Smooth muscle cell (in vitro differentiated cells): ENCODE measurements at regions not wholly inside any gene's neighbourhood (a gene's known extent, or its start where the extent isn't known, plus 50 kb on each side); places are given as distances from the start of the nearest gene placed in this dataset.

Experiments used
- DNase-seq: peaks from one replicate; lab custom pipeline; 2025; ENCODE audit not compliant: unreplicated experiment; lab: John Stamatoyannopoulos, UW
- H2AFZ ChIP-seq: fragments of 200-600 bp; sonication (generic); 2 replicates; pipeline ENCODE4 v1.6.0; 2016; ENCODE audit warnings: antibody characterized with exemption, low read depth, mild to moderate bottlenecking
- H3F3A ChIP-seq: fragments of 200-600 bp; sonication (generic); 2 replicates; pipeline ENCODE4 v1.6.0; 2017; ENCODE audit warnings: antibody characterized with exemption, low read depth
- H3K27ac ChIP-seq: fragments of 200-600 bp; sonication (generic); 2 replicates; pipeline ENCODE4 v1.5.1; 2016; ENCODE audit warnings: low read depth, mild to moderate bottlenecking
- H3K27me3 ChIP-seq: fragments of 200-600 bp; sonication (generic); 2 replicates; pipeline ENCODE4 v1.6.1; 2016; ENCODE audit warnings: low read depth, mild to moderate bottlenecking
- H3K36me3 ChIP-seq: fragments of 200-600 bp; sonication (generic); 2 replicates; pipeline ENCODE4 v1.5.1; 2016; ENCODE audit warnings: low read depth
- H3K4me1 ChIP-seq: fragments of 200-600 bp; sonication (generic); 2 replicates; pipeline ENCODE4 v1.5.1; 2016; ENCODE audit warnings: low read depth
- H3K4me2 ChIP-seq: fragments of 200-600 bp; sonication (generic); 2 replicates; pipeline ENCODE4 v1.6.0; 2016; ENCODE audit warnings: mild to moderate bottlenecking
- H3K4me3 ChIP-seq: fragments of 200-600 bp; sonication (generic); 2 replicates; pipeline ENCODE4 v1.5.1; 2016; ENCODE audit warnings: mild to moderate bottlenecking
- H3K79me2 ChIP-seq: fragments of 200-600 bp; sonication (generic); 2 replicates; pipeline ENCODE4 v1.6.0; 2016; ENCODE audit warnings: low read depth, mild to moderate bottlenecking
- H3K9ac ChIP-seq: fragments of 200-600 bp; sonication (generic); 2 replicates; pipeline ENCODE4 v1.6.0; 2016; ENCODE audit warnings: low read depth
- H3K9me3 ChIP-seq: fragments of 200-600 bp; sonication (generic); replicated peaks from 2 replicates; pipeline ENCODE4 v1.5.1; 2016; ENCODE audit warnings: low read depth
- H4K20me1 ChIP-seq: fragments of 200-600 bp; sonication (generic); 2 replicates; pipeline ENCODE4 v1.6.0; 2016; ENCODE audit warnings: low read depth
- WGBS: methylation state at CpG from one replicate; pipeline ENCODE4 v1.1.7; 2016; ENCODE audit warnings: low lambda C conversion rate; 5-methylcytosine and 5-hydroxymethylcytosine counted together
- TF ChIP-seq, protein P1 (sequence below): fragments of 200-600 bp; sonication (generic); IDR thresholded peaks from 2 replicates; pipeline ENCODE4 v1.5.1; 2017; ENCODE audit warnings: borderline replicate concordance, mild to moderate bottlenecking, antibody characterized with exemption; ENCODE audit not compliant: insufficient read depth, poor library complexity, severe bottlenecking

DNA sequence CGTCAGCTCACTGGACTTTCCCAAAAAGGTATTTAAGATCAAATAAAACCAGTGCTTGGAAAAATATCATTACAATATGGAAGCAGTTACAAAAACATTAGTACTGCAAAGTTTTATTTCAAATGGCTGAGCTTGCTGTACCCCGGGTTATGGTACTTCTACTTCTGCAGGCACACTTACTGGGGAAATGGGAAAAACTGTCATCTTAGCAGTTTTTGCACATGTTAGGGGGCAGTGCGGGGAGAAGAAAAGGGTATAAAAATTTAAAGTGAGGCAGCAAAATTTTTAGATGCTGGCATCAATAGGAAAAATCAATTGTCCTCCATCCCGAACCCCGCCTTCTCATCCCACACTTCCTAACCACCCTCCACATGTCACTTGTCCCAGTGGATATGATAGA lies 133.4 kb downstream of the ATG4C start:
- no peaks in the 10 kb centered on the region for H3K36me3 ChIP-seq
- H3K4me2 ChIP-seq, result no peak overlapping the region
- H3K79me2 ChIP-seq, result no peaks in the 10 kb centered on the region
- no peak for DNase-seq
- no peak overlapping the region for H3K9ac ChIP-seq
- no peak overlapping the region for H3K4me3 ChIP-seq
- WGBS, result 94% methylated on average over 5 of the region's 5 CpGs
- H2AFZ ChIP-seq, result no peak overlapping the region
- H3K27ac ChIP-seq, result no peak overlapping the region
- H3K9me3 ChIP-seq, result no peaks in the 10 kb centered on the region
- no peaks in the 10 kb centered on the region for H3K4me1 ChIP-seq
- no peaks in the 10 kb centered on the region for H3F3A ChIP-seq
- no peaks in the 10 kb centered on the region for H4K20me1 ChIP-seq
- TF ChIP-seq, protein P1, sequence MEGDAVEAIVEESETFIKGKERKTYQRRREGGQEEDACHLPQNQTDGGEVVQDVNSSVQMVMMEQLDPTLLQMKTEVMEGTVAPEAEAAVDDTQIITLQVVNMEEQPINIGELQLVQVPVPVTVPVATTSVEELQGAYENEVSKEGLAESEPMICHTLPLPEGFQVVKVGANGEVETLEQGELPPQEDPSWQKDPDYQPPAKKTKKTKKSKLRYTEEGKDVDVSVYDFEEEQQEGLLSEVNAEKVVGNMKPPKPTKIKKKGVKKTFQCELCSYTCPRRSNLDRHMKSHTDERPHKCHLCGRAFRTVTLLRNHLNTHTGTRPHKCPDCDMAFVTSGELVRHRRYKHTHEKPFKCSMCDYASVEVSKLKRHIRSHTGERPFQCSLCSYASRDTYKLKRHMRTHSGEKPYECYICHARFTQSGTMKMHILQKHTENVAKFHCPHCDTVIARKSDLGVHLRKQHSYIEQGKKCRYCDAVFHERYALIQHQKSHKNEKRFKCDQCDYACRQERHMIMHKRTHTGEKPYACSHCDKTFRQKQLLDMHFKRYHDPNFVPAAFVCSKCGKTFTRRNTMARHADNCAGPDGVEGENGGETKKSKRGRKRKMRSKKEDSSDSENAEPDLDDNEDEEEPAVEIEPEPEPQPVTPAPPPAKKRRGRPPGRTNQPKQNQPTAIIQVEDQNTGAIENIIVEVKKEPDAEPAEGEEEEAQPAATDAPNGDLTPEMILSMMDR, result no peak
- peaks cover 9% of the 10 kb centered on the region for H3K27me3 ChIP-seq

DNA sequence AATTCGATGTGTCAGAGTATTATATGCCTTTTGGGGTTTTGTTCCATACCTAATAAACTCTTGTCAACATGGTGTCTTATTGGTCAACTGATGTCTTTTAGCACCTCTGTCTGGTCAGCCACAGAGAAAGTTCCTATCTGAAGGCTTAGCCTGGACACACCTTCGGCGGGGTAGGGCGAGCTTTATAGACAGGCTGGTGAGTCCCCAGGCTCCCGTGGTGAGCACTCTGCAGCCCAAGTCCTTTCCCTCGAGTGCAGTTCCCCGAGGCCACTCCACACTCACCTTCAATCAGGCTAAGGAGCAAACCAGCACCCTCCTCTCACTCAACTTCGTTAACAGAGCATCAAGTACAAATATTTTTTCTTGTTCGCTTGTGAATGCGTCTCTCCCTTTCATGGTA lies 133.9 kb downstream of the ATG4C start:
- Histone ChIP-seq H3K27me3 (peaks cover 9% of the 10 kb centered on the region), H4K20me1 (no peaks in the 10 kb centered on the region), H3K9ac (no peak overlapping the region), H3K4me2 (no peak overlapping the region), H3K36me3 (no peaks in the 10 kb centered on the region), H3K4me1 (no peaks in the 10 kb centered on the region), H3K27ac (no peak overlapping the region), H3K4me3 (no peak overlapping the region), H3K79me2 (no peaks in the 10 kb centered on the region), H2AFZ (no peak overlapping the region), H3K9me3 (no peaks in the 10 kb centered on the region), H3F3A (no peaks in the 10 kb centered on the region)
- DNase-seq, result no peak
- WGBS, result 50% methylated on average over 10 of the region's 10 CpGs
- TF ChIP-seq, protein P1, result no peak

DNA sequence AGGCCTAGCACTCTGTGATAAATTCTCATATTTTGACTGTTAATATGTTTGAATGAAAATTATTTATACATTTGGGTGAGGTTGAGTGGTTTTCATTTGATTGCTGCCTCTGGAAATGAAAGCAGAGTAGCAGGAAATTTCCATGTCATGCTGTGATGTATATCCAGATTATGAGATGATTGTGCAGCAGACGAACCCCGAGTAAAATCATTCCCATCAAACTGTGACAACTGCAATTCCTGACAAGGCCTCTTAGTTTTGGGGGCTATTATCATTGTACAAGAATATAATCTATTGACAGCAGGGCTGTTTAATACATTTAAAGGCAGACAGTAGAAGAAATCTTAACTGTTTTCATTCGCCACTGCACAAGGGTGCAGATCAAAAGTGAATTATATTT lies 134.8 kb downstream of the ATG4C start:
- H4K20me1 ChIP-seq, result no peaks in the 10 kb centered on the region
- no peak overlapping the region for H3K4me3 ChIP-seq
- 93% methylated on average over 3 of the region's 3 CpGs for WGBS
- DNase-seq, result no peak
- H2AFZ ChIP-seq, result no peak overlapping the region
- TF ChIP-seq, protein P1, result no peak
- no peak overlapping the region for H3K9ac ChIP-seq
- no peak overlapping the region for H3K4me2 ChIP-seq
- no peaks in the 10 kb centered on the region for H3F3A ChIP-seq
- H3K27ac ChIP-seq, result no peak overlapping the region
- no peaks in the 10 kb centered on the region for H3K36me3 ChIP-seq
- H3K27me3 ChIP-seq, result peaks cover 6% of the 10 kb centered on the region
- H3K79me2 ChIP-seq, result no peaks in the 10 kb centered on the region
- no peaks in the 10 kb centered on the region for H3K9me3 ChIP-seq
- H3K4me1 ChIP-seq, result no peaks in the 10 kb centered on the region

DNA sequence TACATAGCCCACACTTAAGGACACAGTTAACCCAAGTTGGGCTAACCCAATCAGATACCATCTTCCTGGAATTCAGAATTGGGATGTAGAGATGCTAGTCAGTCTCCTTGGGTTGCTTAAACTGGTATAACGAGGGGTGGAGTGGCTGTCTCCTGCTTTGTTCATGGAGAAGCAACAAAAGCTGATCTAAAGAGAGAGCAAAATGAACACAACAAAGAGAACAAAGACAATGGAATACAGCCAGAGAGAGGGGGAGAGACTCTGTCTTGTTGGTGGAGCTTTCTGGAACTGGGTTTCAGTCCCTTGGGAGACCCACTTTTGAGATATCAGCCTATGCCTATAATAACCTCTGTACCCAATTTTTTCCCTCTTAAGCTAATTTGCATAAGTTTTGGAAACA lies 138.1 kb downstream of the ATG4C start:
- H3K27me3 ChIP-seq, result peaks cover 10% of the 10 kb centered on the region
- no peak overlapping the region for H3K4me2 ChIP-seq
- H3K9ac ChIP-seq, result no peak overlapping the region
- H3K36me3 ChIP-seq, result no peaks in the 10 kb centered on the region
- H3K79me2 ChIP-seq, result no peaks in the 10 kb centered on the region
- DNase-seq, result no peak
- H4K20me1 ChIP-seq, result no peaks in the 10 kb centered on the region
- H3K9me3 ChIP-seq, result no peaks in the 10 kb centered on the region
- no peaks in the 10 kb centered on the region for H3K4me1 ChIP-seq
- TF ChIP-seq, protein P1, result no peak
- 90% methylated on average over 1 of the region's 1 CpG for WGBS
- no peak overlapping the region for H3K4me3 ChIP-seq
- no peak overlapping the region for H3K27ac ChIP-seq
- no peak overlapping the region for H2AFZ ChIP-seq
- H3F3A ChIP-seq, result no peaks in the 10 kb centered on the region
